HG02642 (cell line): ENCODE measurements at regions not wholly inside any gene's neighbourhood (a gene's known extent, or its start where the extent isn't known, plus 50 kb on each side); places are given as distances from the start of the nearest gene placed in this dataset.
"Not testable (repeated sequence)": the region's sequence is repeated elsewhere in the genome, so short reads cannot be mapped to it uniquely, and the experiment has no call there.

Experiments used
- ATAC-seq: cut with Tn5 transposase; IDR thresholded peaks from one replicate; pipeline ENCODE4 v1.9.1; 2021; ENCODE audit warnings: mild to moderate bottlenecking; ENCODE audit not compliant: unreplicated experiment, poor library complexity

GRCh38 chr6:150733726-150734125 lies 131.8 kb upstream of the MTHFD1L start:
- no peak for ATAC-seq

DNA sequence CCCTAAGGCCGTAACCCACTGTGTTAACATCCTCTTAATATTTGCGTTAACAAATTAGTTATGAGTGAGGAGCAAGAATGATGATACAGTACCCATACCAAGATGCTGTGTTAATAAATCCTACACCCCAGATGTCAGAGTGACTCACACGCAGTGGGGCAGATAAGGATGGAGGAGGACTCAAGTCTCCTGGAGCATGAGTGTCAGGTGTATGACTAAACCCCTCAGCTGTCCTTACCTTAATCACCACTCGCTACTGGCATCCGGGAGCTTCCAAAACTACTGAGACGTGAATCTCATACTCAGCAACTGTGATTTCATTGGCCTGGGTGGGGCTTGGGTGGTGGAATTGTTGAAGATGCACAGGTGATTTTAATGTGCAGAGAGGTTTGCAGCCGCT lies 131.3 kb upstream of the MTHFD1L start:
- no peak for ATAC-seq

- no peak for ATAC-seq
These were observed 130.1 kb upstream of the MTHFD1L start for GRCh38 chr6:150735341-150735851.

DNA sequence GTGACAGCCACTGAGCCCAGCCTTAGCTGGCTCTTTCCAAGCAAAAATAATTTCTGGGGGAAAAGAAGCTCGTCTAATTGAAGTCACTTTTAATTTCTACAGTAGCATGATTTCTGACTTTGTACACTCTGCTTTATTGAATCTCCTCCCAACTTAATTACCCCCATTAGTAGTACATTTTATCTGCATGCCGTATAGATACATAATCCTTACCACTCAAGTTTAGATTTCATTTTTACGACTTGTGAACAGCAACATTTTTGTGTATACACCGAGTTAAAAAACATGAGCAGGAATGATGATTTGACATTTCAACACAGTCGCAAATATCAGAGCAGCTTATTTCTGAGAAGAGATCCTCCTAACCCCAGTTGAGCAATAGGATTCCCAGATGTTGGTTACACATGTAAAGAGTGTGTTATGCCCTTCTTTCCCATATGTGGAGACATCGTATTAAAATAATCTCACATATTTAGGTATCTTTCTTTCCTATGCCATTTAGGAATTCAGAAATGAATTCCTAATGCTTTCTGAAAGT lies 127.3 kb upstream of the MTHFD1L start:
- no peak for ATAC-seq

DNA sequence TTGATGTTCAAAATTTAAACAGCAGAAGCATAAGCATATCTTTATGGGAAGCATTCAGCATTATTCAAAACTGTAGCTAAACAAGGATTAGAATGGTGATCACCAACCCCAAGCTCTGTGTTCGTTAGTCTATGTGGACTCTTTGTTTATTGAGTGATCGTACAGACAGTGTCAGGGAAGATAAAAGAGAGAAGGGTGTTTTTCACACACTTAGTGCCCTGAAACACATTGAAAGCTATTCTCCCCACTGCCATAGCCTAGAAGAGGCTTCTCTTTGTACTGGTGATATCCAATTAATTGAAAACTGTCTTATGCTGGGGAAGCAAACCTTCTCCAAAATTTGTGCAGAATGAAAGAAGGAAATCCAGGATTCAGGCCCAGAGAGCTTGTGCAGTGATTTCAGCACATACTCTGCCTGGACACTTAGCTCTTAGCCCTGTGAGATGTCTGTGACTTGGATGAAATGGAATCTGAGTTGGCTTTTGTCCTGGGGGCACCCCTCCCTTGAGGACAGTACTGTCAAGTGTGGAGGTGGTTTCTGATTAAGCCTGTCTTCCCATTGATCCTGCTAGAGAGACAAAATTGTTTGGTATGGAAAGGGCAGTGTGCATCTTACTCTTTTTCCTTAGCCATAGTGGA lies 125.7 kb upstream of the MTHFD1L start:
- no peak for ATAC-seq

GRCh38 chr6:150740453-150740852 lies 125.0 kb upstream of the MTHFD1L start:
- no peak for ATAC-seq

- no peak for ATAC-seq
These were observed 123.8 kb upstream of the MTHFD1L start for GRCh38 chr6:150741633-150742200.

GRCh38 chr6:150744522-150745260 lies 120.8 kb upstream of the MTHFD1L start:
- no peak for ATAC-seq

- ATAC-seq = no peak
These were observed 119.6 kb upstream of the MTHFD1L start for GRCh38 chr6:150745896-150746295.

- ATAC-seq = no peak
These were observed 118.3 kb upstream of the MTHFD1L start for GRCh38 chr6:150747155-150747554.

DNA sequence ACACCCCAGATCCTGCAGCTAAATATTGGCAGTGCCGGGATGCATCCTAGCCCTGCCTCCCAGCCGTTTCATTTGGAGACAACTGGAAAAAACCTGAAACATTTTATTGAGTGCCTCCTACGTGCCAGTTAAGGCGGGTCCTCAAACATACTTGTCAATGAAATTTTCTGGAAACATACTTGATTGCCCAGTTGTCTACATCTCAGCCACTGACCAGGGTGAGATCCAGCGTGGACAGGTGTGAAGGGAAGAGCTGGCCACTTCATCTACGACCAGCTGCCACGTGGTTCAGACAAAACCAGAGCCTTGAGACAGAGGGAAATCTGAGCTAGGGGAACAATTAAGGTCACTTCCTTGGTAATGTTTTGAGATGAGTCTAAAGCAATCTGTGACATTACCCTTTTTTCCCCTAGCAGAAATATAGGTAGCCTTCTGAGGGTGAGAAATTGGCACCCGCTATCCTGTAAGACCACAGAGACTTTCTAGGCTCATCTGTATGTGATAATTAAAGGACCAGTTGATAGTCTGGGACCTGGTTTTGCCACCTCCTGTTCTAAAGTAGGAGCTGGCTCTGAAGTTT lies 116.3 kb upstream of the MTHFD1L start:
- ATAC-seq = no peak

DNA sequence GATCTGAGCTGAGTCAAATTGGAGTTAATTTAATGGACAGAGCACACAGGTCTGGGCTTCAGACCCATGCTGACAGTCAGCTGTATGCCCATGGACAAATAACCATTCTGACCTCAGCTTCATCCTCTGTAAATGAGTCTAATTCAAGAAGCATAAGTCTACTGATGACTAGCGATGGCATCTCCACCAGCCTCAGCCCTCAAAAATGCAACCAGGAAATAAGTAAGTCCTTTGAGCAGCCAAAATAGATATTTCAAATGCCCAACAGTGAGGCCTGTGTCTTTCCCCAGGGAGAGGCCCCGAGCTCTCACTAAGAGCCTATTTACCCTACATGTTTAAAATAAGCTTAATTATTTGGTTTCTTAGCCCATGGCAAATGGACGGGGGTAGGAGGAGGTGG lies 114.2 kb upstream of the MTHFD1L start:
- ATAC-seq = no peak

DNA sequence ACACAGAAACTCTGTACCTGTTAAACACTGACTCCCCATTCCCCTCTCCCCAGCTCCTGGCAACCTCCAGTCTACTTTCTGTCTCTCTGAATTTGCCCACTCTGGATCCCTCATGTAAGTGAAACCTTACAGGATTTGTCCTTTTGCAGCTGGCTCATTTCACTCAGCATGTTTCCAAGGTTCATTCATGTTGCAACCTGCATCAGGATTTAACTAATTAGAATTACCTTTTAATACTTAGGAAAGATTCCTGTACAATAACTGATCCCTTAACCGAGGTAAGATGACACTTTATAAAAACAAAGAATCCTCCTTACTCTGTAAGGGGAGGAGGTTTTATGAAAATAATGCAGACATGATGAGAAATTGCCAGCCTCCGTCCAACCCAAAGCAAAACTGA lies 113.1 kb upstream of the MTHFD1L start:
- ATAC-seq = no peak

GRCh38 chr6:150753371-150754064 lies 112.0 kb upstream of the MTHFD1L start:
- no peak for ATAC-seq

- ATAC-seq = no peak
These were observed 110.5 kb upstream of the MTHFD1L start for GRCh38 chr6:150755042-150755441.

DNA sequence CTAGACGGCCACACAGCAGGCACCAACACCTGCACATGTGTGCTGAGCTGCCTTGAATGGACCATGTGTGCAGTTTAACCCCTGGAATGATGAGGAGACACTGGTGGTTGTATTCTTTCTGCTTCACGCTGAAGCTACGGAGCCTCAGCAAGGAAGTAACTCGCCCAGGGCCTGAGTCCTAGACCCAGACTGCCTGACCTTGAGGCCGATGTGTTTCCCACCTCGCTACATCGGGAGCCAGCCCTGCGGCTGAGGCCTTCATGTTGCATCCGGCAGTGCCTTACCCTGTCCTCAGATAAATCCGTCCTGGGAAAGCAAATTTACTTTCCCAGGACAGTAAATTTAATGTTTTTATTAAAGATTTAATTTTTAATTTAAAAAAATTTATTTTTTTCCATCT lies 110.0 kb upstream of the MTHFD1L start:
- ATAC-seq = no peak

- no peak for ATAC-seq
These were observed 109.3 kb upstream of the MTHFD1L start for GRCh38 chr6:150756173-150756572.

DNA sequence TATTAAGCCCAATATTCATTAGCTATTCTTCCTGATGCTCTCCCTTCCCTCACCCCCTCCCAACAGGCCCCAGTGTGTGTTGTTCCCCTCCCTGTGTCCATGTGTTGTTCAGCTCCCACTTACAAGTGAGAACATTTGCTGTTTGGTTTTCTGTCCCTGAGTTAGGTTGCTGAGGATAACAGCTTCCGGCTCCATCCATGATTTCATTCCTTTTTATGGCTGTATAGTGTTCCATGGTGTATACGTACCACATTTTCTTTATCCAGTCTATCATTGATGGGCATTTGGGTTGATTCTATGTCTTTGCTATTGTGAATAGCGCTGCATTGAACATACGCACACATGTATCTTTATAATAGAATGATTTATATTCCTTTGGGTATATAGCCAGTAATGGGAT lies 107.7 kb upstream of the MTHFD1L start:
- not testable (repeated sequence) for ATAC-seq

DNA sequence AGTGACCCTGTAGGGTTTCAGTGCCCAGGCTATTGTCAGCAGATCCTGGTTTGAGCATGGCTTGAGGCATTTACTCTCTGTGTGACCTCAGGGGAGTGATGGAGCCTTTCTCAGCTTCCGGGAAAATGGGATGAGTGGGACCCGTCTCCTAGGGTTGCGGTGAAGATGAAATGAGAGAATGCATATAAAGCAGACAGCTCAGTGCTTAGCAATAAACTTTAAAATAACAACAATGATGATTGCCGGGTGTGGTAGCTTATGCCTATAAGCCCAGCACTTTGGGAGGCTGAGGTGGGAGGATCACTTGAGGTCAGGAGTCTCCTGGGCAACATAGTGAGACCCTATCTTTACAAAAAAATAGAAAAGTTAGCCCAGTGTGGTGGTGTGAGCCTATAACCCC lies 106.0 kb upstream of the MTHFD1L start:
- ATAC-seq = no peak

DNA sequence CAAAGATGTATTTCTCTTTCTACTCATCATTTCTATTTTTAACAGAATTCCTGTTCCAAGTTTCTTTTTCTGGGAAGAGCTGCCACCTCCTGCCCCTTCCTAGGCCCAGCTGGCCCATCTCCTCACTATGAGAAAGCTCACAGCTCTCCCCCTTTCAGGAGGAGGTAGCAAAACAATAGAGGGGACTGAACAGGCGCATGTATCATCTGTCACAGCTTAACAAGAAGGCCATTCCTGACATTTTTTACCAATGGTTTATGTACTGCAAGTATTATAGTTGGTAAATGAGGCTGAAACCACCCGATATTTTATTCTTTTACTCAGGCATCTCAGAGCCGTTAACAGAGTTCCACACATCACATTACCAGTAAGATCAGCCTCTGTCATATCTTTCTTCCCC lies 103.7 kb upstream of the MTHFD1L start:
- no peak for ATAC-seq
